ENCODE measurements at regions not wholly inside any gene's neighbourhood (a gene's known extent, or its start where the extent isn't known, plus 50 kb on each side); places are given as distances from the start of the nearest gene placed in this dataset.

GRCh38 chr7:116386674-116387073 lies 112.9 kb upstream of the CAV2 start:
- Histone ChIP-seq H4K20me1 (ENCODE audit: control insufficient read depth, extremely low read depth, insufficient read depth, low read length) (no peaks in the 10 kb centered on the region), H2AFZ (ENCODE audit: control insufficient read depth, low read length) (no peak overlapping the region), H3K27ac (ENCODE audit: control insufficient read depth, insufficient read depth, low read length) (no peak overlapping the region), H3K4me1 (ENCODE audit: control insufficient read depth, extremely low read depth, insufficient read depth, low read length) (no peaks in the 10 kb centered on the region), H3K9me1 (ENCODE audit: control insufficient read depth, extremely low read depth, insufficient read depth, low read length) (no peaks in the 10 kb centered on the region), H3K79me2 (ENCODE audit: control insufficient read depth, insufficient read depth, low read length) (no peaks in the 10 kb centered on the region), H3K4me3 (ENCODE audit: control insufficient read depth in 2 of 3, extremely low read depth in 1 of 3, insufficient read depth in 2 of 3, low read depth in 1 of 3, low read length in 3 of 3) (no peak overlapping the region), H3K4me2 (ENCODE audit: control insufficient read depth, extremely low read depth, insufficient read depth, low read depth, low read length) (no peak overlapping the region), H3K9me3 (ENCODE audit: control insufficient read depth, low read depth, low read length) (no peaks in the 10 kb centered on the region), H3K27me3 (ENCODE audit: control insufficient read depth, extremely low read depth, insufficient read depth, low read length) (no peaks in the 10 kb centered on the region), H3K9ac (ENCODE audit: control insufficient read depth, extremely low read depth, insufficient read depth, low read length) (no peak overlapping the region), H3K36me3 (ENCODE audit: control insufficient read depth in 2 of 2, extremely low read depth in 1 of 2, insufficient read depth in 2 of 2, low read length in 2 of 2) (no peaks in the 10 kb centered on the region)
- TF ChIP-seq CTCF (optimal IDR thresholded peaks at IDR 0.05 in 1 of 3, IDR thresholded peaks at IDR 0.05 in 1 of 3, conservative IDR thresholded peaks at IDR 0.05 in 1 of 3; ENCODE audit: extremely low read depth in 1 of 3, insufficient read depth in 2 of 3, low read length in 3 of 3): no peak
- no peak for TF ChIP-seq EZH2 (IDR thresholded peaks at IDR 0.05; ENCODE audit: low read length)
- dilution Hi-C loops (cut with MboI; ENCODE audit: extremely low pct_ligation_motif_present, low sequenced_read_pairs): no loop called here
- FAIRE-seq (no peak), DNase-seq (ENCODE audit: low read depth, low spot score) (no peak)

GRCh38 chr7:116390363-116390762 lies 109.2 kb upstream of the CAV2 start:
- Histone ChIP-seq H3K4me2 (ENCODE audit: control insufficient read depth, extremely low read depth, insufficient read depth, low read depth, low read length) (no peak overlapping the region), H2AFZ (ENCODE audit: control insufficient read depth, low read length) (no peak overlapping the region), H3K27me3 (ENCODE audit: control insufficient read depth, extremely low read depth, insufficient read depth, low read length) (no peaks in the 10 kb centered on the region), H3K27ac (ENCODE audit: control insufficient read depth, insufficient read depth, low read length) (no peak overlapping the region), H3K4me1 (ENCODE audit: control insufficient read depth, extremely low read depth, insufficient read depth, low read length) (peaks cover 9% of the 10 kb centered on the region), H3K79me2 (ENCODE audit: control insufficient read depth, insufficient read depth, low read length) (no peaks in the 10 kb centered on the region), H3K9me1 (ENCODE audit: control insufficient read depth, extremely low read depth, insufficient read depth, low read length) (no peaks in the 10 kb centered on the region), H3K36me3 (ENCODE audit: control insufficient read depth in 2 of 2, extremely low read depth in 1 of 2, insufficient read depth in 2 of 2, low read length in 2 of 2) (no peaks in the 10 kb centered on the region), H3K9me3 (ENCODE audit: control insufficient read depth, low read depth, low read length) (no peaks in the 10 kb centered on the region), H3K4me3 (ENCODE audit: control insufficient read depth in 2 of 3, extremely low read depth in 1 of 3, insufficient read depth in 2 of 3, low read depth in 1 of 3, low read length in 3 of 3) (no peak overlapping the region), H4K20me1 (ENCODE audit: control insufficient read depth, extremely low read depth, insufficient read depth, low read length) (no peaks in the 10 kb centered on the region), H3K9ac (ENCODE audit: control insufficient read depth, extremely low read depth, insufficient read depth, low read length) (no peak overlapping the region)
- DNase-seq (ENCODE audit: low read depth, low spot score) (no peak), FAIRE-seq (no peak)
- TF ChIP-seq EZH2 (IDR thresholded peaks at IDR 0.05; ENCODE audit: low read length) (no peak), CTCF (optimal IDR thresholded peaks at IDR 0.05 in 1 of 3, IDR thresholded peaks at IDR 0.05 in 1 of 3, conservative IDR thresholded peaks at IDR 0.05 in 1 of 3; ENCODE audit: extremely low read depth in 1 of 3, insufficient read depth in 2 of 3, low read length in 3 of 3) (no peak)
- dilution Hi-C loops (cut with MboI; ENCODE audit: extremely low pct_ligation_motif_present, low sequenced_read_pairs): no loop called here
